ENCODE measurements at regions not wholly inside any gene's neighbourhood (a gene's known extent, or its start where the extent isn't known, plus 50 kb on each side); places are given as distances from the start of the nearest gene placed in this dataset.

DNA sequence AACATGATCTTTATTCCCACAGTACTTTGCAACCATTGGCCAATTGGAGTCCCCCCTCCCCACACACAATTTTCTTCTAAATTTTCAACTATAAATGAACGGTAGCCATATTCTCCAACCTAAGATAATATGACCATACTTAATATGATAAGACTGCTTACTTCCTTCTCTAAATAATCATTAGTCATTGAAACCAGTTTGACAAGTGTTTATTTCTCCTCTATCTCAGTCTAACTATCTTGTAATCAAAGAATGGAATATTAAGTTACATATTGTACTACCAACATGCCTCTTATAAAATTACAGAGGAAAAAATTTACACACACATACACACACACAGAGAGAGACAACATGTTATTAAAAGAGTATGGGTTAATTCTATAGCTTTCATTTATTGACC is 567.4 kb upstream of the TMPRSS15 start:
- CTCF ChIA-PET (ENCODE audit: low intra/inter-chr PET ratio) = no interaction called here
- in situ Hi-C loops (cut with MboI) = no loop called here
- H2AFZ ChIP-seq (ENCODE audit: low read depth, low read length) = no peak overlapping the region
- no peaks in the 10 kb centered on the region for H3K4me1 ChIP-seq (replicated peaks in 1 of 2; ENCODE audit: control insufficient read depth in 2 of 2, insufficient read depth in 2 of 2, low read length in 2 of 2)
- POLR2A ChIA-PET = no interaction called here
- H3K9ac ChIP-seq (ENCODE audit: insufficient read depth in 1 of 2, low read depth in 2 of 2, low read length in 2 of 2) = no peak overlapping the region
- WGBS (ENCODE audit: insufficient coverage, low coverage, missing lambda C conversion rate) = 0% methylated on average over 1 of the region's 1 CpG
- no peak for TF ChIP-seq SIX5 (IDR thresholded peaks at IDR 0.05; ENCODE audit: borderline replicate concordance in 1 of 2, insufficient read depth in 1 of 2, low read depth in 1 of 2, low read length in 2 of 2)
- TF ChIP-seq ZNF263 (CRISPR knock-in tag; IDR thresholded peaks at IDR 0.05; ENCODE audit: borderline replicate concordance) = no peak
- TF ChIP-seq SNRNP70 (optimal IDR thresholded peaks at IDR 0.05; ENCODE audit: low read depth, low read length) = no peak
- no peak for TF ChIP-seq TFAP4 (CRISPR knock-in tag; IDR thresholded peaks at IDR 0.05; ENCODE audit: borderline replicate concordance)
- TF ChIP-seq MCM5 (IDR thresholded peaks at IDR 0.05; ENCODE audit: low read depth) = no peak
- no peak for TF ChIP-seq PHB2 (IDR thresholded peaks at IDR 0.05; ENCODE audit: low read depth)
- no peak for TF ChIP-seq FOXJ2 (tag; IDR thresholded peaks at IDR 0.05)
- no peak for TF ChIP-seq RBM15 (IDR thresholded peaks at IDR 0.05; ENCODE audit: insufficient read depth, low read length)
- TF ChIP-seq ATF1 (CRISPR knock-in tag; IDR thresholded peaks at IDR 0.05) = no peak
- TF ChIP-seq ATF1 (tag; IDR thresholded peaks at IDR 0.05) = no peak
- no peak for TF ChIP-seq ZNF561 (CRISPR knock-in tag; conservative IDR thresholded peaks at IDR 0.05)
- no peak for TF ChIP-seq HSF4 (CRISPR knock-in tag; IDR thresholded peaks at IDR 0.05; ENCODE audit: borderline replicate concordance)
- no peak for TF ChIP-seq MTF1 (CRISPR knock-in tag; IDR thresholded peaks at IDR 0.05; ENCODE audit: borderline replicate concordance)
- TF ChIP-seq ZNF197 (CRISPR knock-in tag; IDR thresholded peaks at IDR 0.05; ENCODE audit: low read depth) = no peak
- TF ChIP-seq KAT7 (CRISPR knock-in tag; IDR thresholded peaks at IDR 0.05; ENCODE audit: borderline replicate concordance) = no peak
- TF ChIP-seq CAMTA2 (CRISPR knock-in tag; conservative IDR thresholded peaks at IDR 0.05) = no peak
- TF ChIP-seq MAFF (IDR thresholded peaks at IDR 0.05; ENCODE audit: low read length) = no peak
- H3K9me3 ChIP-seq (replicated peaks; ENCODE audit: control insufficient read depth, insufficient read depth, low read depth, low read length) = no peaks in the 10 kb centered on the region
- intact Hi-C loops (cut with micrococcal nuclease) = no loop called here
- FAIRE-seq = no peak
- no peaks in the 10 kb centered on the region for H3K79me2 ChIP-seq (ENCODE audit: control insufficient read depth, insufficient read depth, low read length)
- no peak overlapping the region for H3K4me2 ChIP-seq (ENCODE audit: insufficient read depth, low read length)
- no peak for DNase-seq (ENCODE audit: extremely low read depth in 1 of 4, low spot score in 3 of 4)
- H3K4me3 ChIP-seq = no peak overlapping the region
- no peak overlapping the region for H3K27ac ChIP-seq (ENCODE audit: extremely low read depth, low read depth, low read length)
- H3K9me1 ChIP-seq (ENCODE audit: control insufficient read depth, insufficient read depth, low read length) = no peaks in the 10 kb centered on the region
- H3K27me3 ChIP-seq (ENCODE audit: control insufficient read depth in 2 of 2, insufficient read depth in 2 of 2, low read length in 2 of 2) = no peaks in the 10 kb centered on the region
- BruUV-seq (replicated peaks) = no TSS peak
- H4K20me1 ChIP-seq (replicated peaks; ENCODE audit: control insufficient read depth, insufficient read depth, low read length) = no peaks in the 10 kb centered on the region
- no peak for ATAC-seq
- H3K36me3 ChIP-seq (ENCODE audit: control insufficient read depth, insufficient read depth, low read length) = no peaks in the 10 kb centered on the region

Data from K562 (cell line).